CD4-positive, alpha-beta T cell (primary cell): ENCODE measurements at regions not wholly inside any gene's neighbourhood (a gene's known extent, or its start where the extent isn't known, plus 50 kb on each side); places are given as distances from the start of the nearest gene placed in this dataset.

ENCODE experiments used
- ATAC-seq: fragments of 200-7000 bp; cut with Tn5 transposase; one replicate; pipeline ENCODE4 v1.10.0; 2022; ENCODE audit warnings: mild to moderate bottlenecking; ENCODE audit not compliant: poor library complexity
- CTCF ChIA-PET: fragments of 350-600 bp; sonication (Branson Sonifier 250); formaldehyde crosslinking; loops from one replicate; lab custom pipeline; 2021; ENCODE audit warnings: antibody characterized with exemption, inconsistent platforms; lab: Charles Lee
- POLR2A ChIA-PET: fragments of 350-600 bp; sonication (Branson Sonifier 250); formaldehyde crosslinking; loops from one replicate; lab custom pipeline; 2021; ENCODE audit warnings: antibody characterized with exemption, inconsistent platforms; lab: Charles Lee
- DNase-seq, 14 experiments: peaks; one replicate each; pipeline ENCODE4 v3.0.0-alpha.2; 2013 to 2020; ENCODE audit warnings: mixed read lengths in 2 of 14
- H3K27ac ChIP-seq, 2 donors: one replicate each; pipeline versions ENCODE4 v1.5.1 to v1.7.0; 2013; ENCODE audit warnings: low read length in 2 of 2, low read depth in 1 of 2, mild to moderate bottlenecking in 1 of 2
- H3K27me3 ChIP-seq, 2 experiments: 1 replicate in 1 of 2; 2 replicates in 1 of 2; pipeline versions ENCODE4 v1.6.1 to v1.7.0; 2013; ENCODE audit warnings: low read length in 2 of 2, control low read depth in 1 of 2, mild to moderate bottlenecking in 1 of 2, moderate library complexity in 1 of 2; ENCODE audit not compliant: insufficient read depth in 2 of 2, control insufficient read depth in 1 of 2
- H3K36me3 ChIP-seq: one replicate; pipeline ENCODE4 v1.6.1; 2013; ENCODE audit warnings: low read length, control low read depth; ENCODE audit not compliant: insufficient read depth
- H3K4me1 ChIP-seq: one replicate; pipeline ENCODE4 v1.6.1; 2013; ENCODE audit warnings: low read length, control low read depth; ENCODE audit not compliant: insufficient read depth
- H3K4me3 ChIP-seq: one replicate; pipeline ENCODE4 v1.5.1; 2013; ENCODE audit warnings: mild to moderate bottlenecking, low read length, moderate library complexity
- H3K9me3 ChIP-seq, 2 experiments: 1 replicate in 1 of 2; 2 replicates in 1 of 2; pipeline versions ENCODE4 v1.6.1 to v1.7.0; 2013; ENCODE audit warnings: low read length in 2 of 2, mild to moderate bottlenecking in 2 of 2, control low read depth in 1 of 2, moderate library complexity in 1 of 2; ENCODE audit not compliant: control insufficient read depth in 1 of 2, insufficient read depth in 1 of 2
- H3K27ac Mint-ChIP-seq: one replicate; pipeline ENCODE4 v1.8.0; 2020; ENCODE audit warnings: mixed read lengths
- H3K27me3 Mint-ChIP-seq: one replicate; pipeline ENCODE4 v1.8.0; 2021; ENCODE audit warnings: mixed read lengths
- H3K36me3 Mint-ChIP-seq: one replicate; pipeline ENCODE4 v1.8.0; 2021; ENCODE audit warnings: low read depth, mixed read lengths
- H3K4me1 Mint-ChIP-seq: one replicate; pipeline ENCODE4 v1.8.0; 2021; ENCODE audit warnings: low read depth, mixed read lengths
- H3K4me3 Mint-ChIP-seq: one replicate; pipeline ENCODE4 v1.8.0; 2020; ENCODE audit warnings: mild to moderate bottlenecking, mixed read lengths
- H3K9me3 Mint-ChIP-seq: one replicate; pipeline ENCODE4 v1.8.0; 2020; ENCODE audit warnings: mixed read lengths
- CTCF ChIP-seq: fragments of 200-600 bp; IDR thresholded peaks from one replicate; pipeline ENCODE4 v1.8.0; 2022; ENCODE audit warnings: antibody characterized with exemption, mild to moderate bottlenecking
- intact Hi-C, 2 experiments: fragments of 100-400 bp; cut with DNase I in 1 of 2; cut with micrococcal nuclease in 1 of 2; formaldehyde crosslinking; loops; one replicate each; pipeline versions ENCODE4 v1.15.1 to v1.9.0; 2023 to 2025; cut with DNase I, micrococcal nuclease

- Histone ChIP-seq H3K4me1 (no peaks in the 10 kb centered on the region), H3K9me3 (no peaks in the 10 kb centered on the region), H3K4me3 (no peak overlapping the region), H3K36me3 (no peaks in the 10 kb centered on the region), H3K27ac (no peak overlapping the region), H3K27me3 (no peaks in the 10 kb centered on the region)
- DNase-seq: no peak
- ChIA-PET POLR2A (no interaction called here), CTCF (no interaction called here)
- Mint-ChIP-seq H3K27me3 (no peaks in the 10 kb centered on the region), H3K9me3 (peaks cover 12% of the 10 kb centered on the region), H3K4me3 (no peak overlapping the region), H3K27ac (no peak overlapping the region), H3K4me1 (no peaks in the 10 kb centered on the region), H3K36me3 (no peaks in the 10 kb centered on the region)
- ATAC-seq: no peak
- TF ChIP-seq CTCF: no peak
- intact Hi-C loops: no loop called here
These were observed 368.1 kb upstream of the CTNND2 start for GRCh38 chr5:12272389-12272788.

- Mint-ChIP-seq H3K27me3 (no peaks in the 10 kb centered on the region), H3K27ac (no peak overlapping the region), H3K4me3 (no peak overlapping the region), H3K9me3 (peaks cover 12% of the 10 kb centered on the region), H3K36me3 (no peaks in the 10 kb centered on the region), H3K4me1 (no peaks in the 10 kb centered on the region)
- H3K4me1 ChIP-seq: no peaks in the 10 kb centered on the region
- ChIA-PET CTCF (no interaction called here), POLR2A (no interaction called here)
- H3K27me3 ChIP-seq: no peaks in the 10 kb centered on the region
- no peak overlapping the region for H3K4me3 ChIP-seq
- ATAC-seq (no peak), DNase-seq (no peak)
- TF ChIP-seq CTCF: no peak
- intact Hi-C loops: no loop called here
- no peaks in the 10 kb centered on the region for H3K36me3 ChIP-seq
- H3K9me3 ChIP-seq: no peaks in the 10 kb centered on the region
- no peak overlapping the region for H3K27ac ChIP-seq
These were observed 366.7 kb upstream of the CTNND2 start for GRCh38 chr5:12270914-12271313.

GRCh38 chr5:12269164-12269563 is 364.9 kb upstream of the CTNND2 start:
- DNase-seq: no peak
- ChIA-PET CTCF (no interaction called here), POLR2A (no interaction called here)
- no peaks in the 10 kb centered on the region for H3K4me1 Mint-ChIP-seq
- no peaks in the 10 kb centered on the region for H3K27me3 Mint-ChIP-seq
- no peak overlapping the region for H3K27ac Mint-ChIP-seq
- peaks cover 7% of the 10 kb centered on the region for H3K9me3 Mint-ChIP-seq
- no peak for TF ChIP-seq CTCF
- ATAC-seq: no peak
- Histone ChIP-seq H3K27me3 (no peaks in the 10 kb centered on the region), H3K9me3 (no peaks in the 10 kb centered on the region), H3K4me3 (no peak overlapping the region), H3K36me3 (no peaks in the 10 kb centered on the region), H3K4me1 (no peaks in the 10 kb centered on the region), H3K27ac (no peak overlapping the region)
- H3K4me3 Mint-ChIP-seq: no peak overlapping the region
- H3K36me3 Mint-ChIP-seq: no peaks in the 10 kb centered on the region
- intact Hi-C loops: no loop called here
